ENCODE measurements at regions not wholly inside any gene's neighbourhood (a gene's known extent, or its start where the extent isn't known, plus 50 kb on each side); places are given as distances from the start of the nearest gene placed in this dataset.
"Not testable (repeated sequence)": the region's sequence is repeated elsewhere in the genome, so short reads cannot be mapped to it uniquely, and the experiment has no call there.

DNA sequence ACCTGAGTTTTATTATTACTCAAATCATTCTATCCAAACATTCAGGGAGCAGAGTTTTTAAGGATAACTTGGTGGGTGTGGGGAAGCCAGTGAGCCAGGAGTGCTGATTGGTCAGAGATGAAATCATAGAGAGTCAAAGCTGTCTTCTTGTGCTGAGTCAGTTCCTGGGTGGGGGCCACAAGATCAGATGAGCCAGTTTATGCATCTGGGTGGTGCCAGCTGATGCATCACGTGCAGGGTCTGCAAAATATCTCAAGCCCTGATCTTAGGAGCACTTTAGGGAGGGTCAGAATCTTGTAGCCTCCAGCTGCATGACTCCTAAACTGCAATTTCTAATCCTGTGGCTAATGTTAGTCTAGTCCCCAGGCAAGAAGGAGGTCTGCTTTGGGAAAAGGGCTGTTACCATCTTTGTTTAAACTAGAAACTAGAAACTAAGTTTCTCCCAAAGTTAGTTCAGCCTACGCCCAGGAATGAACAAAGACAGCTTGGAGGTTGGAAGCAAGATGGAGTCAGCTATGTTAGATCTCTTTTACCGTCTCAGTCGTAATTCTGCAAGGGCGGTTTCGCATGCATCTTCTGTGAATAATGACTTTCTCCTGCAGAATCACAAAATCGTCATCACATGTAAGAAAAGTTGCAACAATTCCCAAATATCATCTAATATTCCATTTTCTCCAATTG is 97.5 kb downstream of the ZNF664 start:
- not testable (repeated sequence) for TF ChIP-seq EZH2 (IDR thresholded peaks at IDR 0.05; ENCODE audit: low read depth, low read length, severe bottlenecking); EGR1 (IDR thresholded peaks at IDR 0.05; ENCODE audit: borderline replicate concordance, low read depth, low read length); FOSL1 (IDR thresholded peaks at IDR 0.05; ENCODE audit: insufficient read depth, low read depth, low read length); POLR2A (IDR thresholded peaks at IDR 0.05; ENCODE audit: control extremely low read depth in 1 of 2, low read depth in 2 of 2, low read length in 2 of 2); RAD21 (IDR thresholded peaks at IDR 0.05 in 1 of 2, conservative IDR thresholded peaks at IDR 0.05 in 1 of 2; ENCODE audit: low read depth in 2 of 2, low read length in 2 of 2); NRF1 (IDR thresholded peaks at IDR 0.05; ENCODE audit: low read depth, low read length); EP300 (IDR thresholded peaks at IDR 0.05; ENCODE audit: borderline replicate concordance in 1 of 2, low read depth in 2 of 2, low read length in 2 of 2)
- TF ChIP-seq, protein P1, sequence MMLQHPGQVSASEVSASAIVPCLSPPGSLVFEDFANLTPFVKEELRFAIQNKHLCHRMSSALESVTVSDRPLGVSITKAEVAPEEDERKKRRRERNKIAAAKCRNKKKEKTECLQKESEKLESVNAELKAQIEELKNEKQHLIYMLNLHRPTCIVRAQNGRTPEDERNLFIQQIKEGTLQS (IDR thresholded peaks at IDR 0.05; ENCODE audit: insufficient read depth, low read depth, low read length): not testable (repeated sequence)
- TF ChIP-seq, protein P2, sequence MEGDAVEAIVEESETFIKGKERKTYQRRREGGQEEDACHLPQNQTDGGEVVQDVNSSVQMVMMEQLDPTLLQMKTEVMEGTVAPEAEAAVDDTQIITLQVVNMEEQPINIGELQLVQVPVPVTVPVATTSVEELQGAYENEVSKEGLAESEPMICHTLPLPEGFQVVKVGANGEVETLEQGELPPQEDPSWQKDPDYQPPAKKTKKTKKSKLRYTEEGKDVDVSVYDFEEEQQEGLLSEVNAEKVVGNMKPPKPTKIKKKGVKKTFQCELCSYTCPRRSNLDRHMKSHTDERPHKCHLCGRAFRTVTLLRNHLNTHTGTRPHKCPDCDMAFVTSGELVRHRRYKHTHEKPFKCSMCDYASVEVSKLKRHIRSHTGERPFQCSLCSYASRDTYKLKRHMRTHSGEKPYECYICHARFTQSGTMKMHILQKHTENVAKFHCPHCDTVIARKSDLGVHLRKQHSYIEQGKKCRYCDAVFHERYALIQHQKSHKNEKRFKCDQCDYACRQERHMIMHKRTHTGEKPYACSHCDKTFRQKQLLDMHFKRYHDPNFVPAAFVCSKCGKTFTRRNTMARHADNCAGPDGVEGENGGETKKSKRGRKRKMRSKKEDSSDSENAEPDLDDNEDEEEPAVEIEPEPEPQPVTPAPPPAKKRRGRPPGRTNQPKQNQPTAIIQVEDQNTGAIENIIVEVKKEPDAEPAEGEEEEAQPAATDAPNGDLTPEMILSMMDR (IDR thresholded peaks at IDR 0.05; ENCODE audit: control extremely low read depth in 1 of 3, insufficient read depth in 1 of 3, low read depth in 1 of 3, low read length in 3 of 3): not testable (repeated sequence)
